Endothelial cell of umbilical vein (primary cell): ENCODE measurements at regions not wholly inside any gene's neighbourhood (a gene's known extent, or its start where the extent isn't known, plus 50 kb on each side); places are given as distances from the start of the nearest gene placed in this dataset.

Source experiments
- BruUV-seq: library from RNA; stranded (reverse); fragments of 400-500 nt; replicated peaks from 2 replicates; lab custom pipeline; 2021; lab: Mats Ljungman, UMichigan
- CTCF ChIA-PET: fragments of 300-600, 350-600 bp; sonication (Branson Sonifier 250); formaldehyde crosslinking; loops from one replicate; lab custom pipeline; 2021; ENCODE audit warnings: antibody characterized with exemption, inconsistent platforms; lab: Charles Lee
- POLR2A ChIA-PET: fragments of 300-600, 350-600 bp; sonication (Branson Sonifier 250); formaldehyde crosslinking; loops from one replicate; lab custom pipeline; 2021; ENCODE audit warnings: antibody characterized with exemption, inconsistent platforms; lab: Charles Lee
- DNase-seq: peaks from one replicate; pipeline ENCODE4 v3.0.0-alpha.2; 2011; ENCODE audit warnings: low read depth, low spot score
- FAIRE-seq: peaks from 2 replicates; lab custom pipeline; 2011; peaks lifted over from hg19 to GRCh38; lab: Jason Lieb, UNC
- H2AFZ ChIP-seq: 2 replicates; pipeline ENCODE4 v1.6.0; 2012; ENCODE audit warnings: low read depth, low read length, control low read depth, inconsistent platforms
- H3K27ac ChIP-seq: 2 replicates; pipeline ENCODE4 v1.5.1; 2011; ENCODE audit warnings: low read depth, mild to moderate bottlenecking, control low read depth, low read length, moderate library complexity; ENCODE audit not compliant: insufficient read depth
- H3K27me3 ChIP-seq, 2 experiments: 2 replicates each; pipeline versions ENCODE4 v1.6.0 to v1.6.1; 2011; ENCODE audit warnings: low read length in 2 of 2, mixed read lengths in 1 of 2; ENCODE audit not compliant: control insufficient read depth in 2 of 2, insufficient read depth in 2 of 2
- H3K36me3 ChIP-seq, 2 experiments: 2 replicates in 1 of 2; 3 replicates in 1 of 2; pipeline ENCODE4 v1.5.1; 2011; ENCODE audit warnings: low read length in 2 of 2, mild to moderate bottlenecking in 1 of 2, moderate library complexity in 1 of 2; ENCODE audit not compliant: control insufficient read depth in 2 of 2, insufficient read depth in 2 of 2; ENCODE audit errors: extremely low read depth in 1 of 2
- H3K4me1 ChIP-seq: 3 replicates; pipeline ENCODE4 v1.5.1; 2011; ENCODE audit warnings: mild to moderate bottlenecking, low read length; ENCODE audit not compliant: control insufficient read depth, insufficient read depth; ENCODE audit errors: extremely low read depth
- H3K4me2 ChIP-seq: 2 replicates; pipeline ENCODE4 v1.6.1; 2011; ENCODE audit warnings: low read length, control low read depth, mixed read lengths; ENCODE audit not compliant: insufficient read depth
- H3K4me3 ChIP-seq, 3 experiments: fragments of 200-600 bp in 1 of 3; sonication (generic), shearing (Covaris generic) in 1 of 3; replicated peaks in 1 of 3; 2 replicates each; pipeline ENCODE4 v1.5.1; 2011 to 2016; ENCODE audit warnings: control low read depth in 3 of 3, low read length in 3 of 3, mild to moderate bottlenecking in 2 of 3, inconsistent platforms in 1 of 3, low read depth in 1 of 3, moderate library complexity in 1 of 3; ENCODE audit not compliant: insufficient read depth in 1 of 3
- H3K79me2 ChIP-seq: 2 replicates; pipeline ENCODE4 v1.6.0; 2012; ENCODE audit warnings: low read length, inconsistent platforms; ENCODE audit not compliant: control insufficient read depth, insufficient read depth
- H3K9ac ChIP-seq: replicated peaks from 2 replicates; pipeline ENCODE3; 2011; ENCODE audit warnings: low read length, control low read depth; ENCODE audit not compliant: insufficient read depth; ENCODE audit errors: extremely low read depth
- H3K9me1 ChIP-seq: replicated peaks from 3 replicates; pipeline ENCODE4 v1.6.0; 2011; ENCODE audit warnings: mild to moderate bottlenecking, low read length; ENCODE audit not compliant: control insufficient read depth, insufficient read depth; ENCODE audit errors: extremely low read depth
- H3K9me3 ChIP-seq: replicated peaks from 2 replicates; pipeline ENCODE4 v1.5.1; 2012; ENCODE audit warnings: low read length, inconsistent platforms; ENCODE audit not compliant: control insufficient read depth, insufficient read depth
- H4K20me1 ChIP-seq: replicated peaks from 2 replicates; pipeline ENCODE3; 2011; ENCODE audit warnings: mild to moderate bottlenecking, low read length; ENCODE audit not compliant: control insufficient read depth, insufficient read depth; ENCODE audit errors: extremely low read depth
- CTCF ChIP-seq, 2 donors: IDR thresholded peaks; 1 replicate in 1 of 2; 2 replicates in 1 of 2; pipeline ENCODE4 v1.5.1; 2011; ENCODE audit warnings: low read length in 2 of 2, mild to moderate bottlenecking in 2 of 2, moderate library complexity in 2 of 2, control low read depth in 1 of 2, inconsistent platforms in 1 of 2, low read depth in 1 of 2; ENCODE audit not compliant: insufficient read depth in 1 of 2; ENCODE audit errors: extremely low read depth in 1 of 2
- EZH2 ChIP-seq: IDR thresholded peaks from 2 replicates; pipeline ENCODE4 v1.6.1; 2012; ENCODE audit warnings: borderline replicate concordance, low read depth, mild to moderate bottlenecking, moderate library complexity, low read length, inconsistent platforms; ENCODE audit not compliant: severe bottlenecking
- FOS ChIP-seq: IDR thresholded peaks from 2 replicates; pipeline ENCODE4 v1.6.1; 2011; ENCODE audit warnings: mild to moderate bottlenecking, low read length, moderate library complexity, borderline replicate concordance; ENCODE audit not compliant: insufficient read depth
- GATA2 ChIP-seq: IDR thresholded peaks from 2 replicates; pipeline ENCODE4 v1.7.0; 2011; ENCODE audit warnings: low read depth, mild to moderate bottlenecking, moderate library complexity, mixed read lengths, low read length; ENCODE audit not compliant: insufficient read length, insufficient read depth
- JUN ChIP-seq: IDR thresholded peaks from 2 replicates; pipeline ENCODE4 v1.6.1; 2011; ENCODE audit warnings: borderline replicate concordance, low read depth; ENCODE audit not compliant: insufficient read length, insufficient read depth
- MAX ChIP-seq: IDR thresholded peaks from 2 replicates; pipeline ENCODE4 v1.6.1; 2011; ENCODE audit not compliant: insufficient read depth, insufficient read length
- MYC ChIP-seq: IDR thresholded peaks from one replicate; pipeline ENCODE4 v1.6.1; 2011; ENCODE audit warnings: mild to moderate bottlenecking, low read depth, low read length
- POLR2A ChIP-seq: IDR thresholded peaks from 2 replicates; pipeline ENCODE4 v1.6.1; 2012; ENCODE audit warnings: low read depth, mild to moderate bottlenecking, control low read depth, low read length
- POLR2AphosphoS5 ChIP-seq: IDR thresholded peaks from 2 replicates; pipeline ENCODE4 v1.6.1; 2012; ENCODE audit warnings: low read depth, mild to moderate bottlenecking, control low read depth, low read length, moderate library complexity; ENCODE audit not compliant: insufficient read depth
- dilution Hi-C: fragments of 300-500 bp; cut with MboI; formaldehyde crosslinking; loops from one replicate; pipeline ENCODE4 v1.15.0; 2019; ENCODE audit warnings: low sequenced_read_pairs; ENCODE audit not compliant: extremely low pct_ligation_motif_present
- intact Hi-C: fragments of 100-400 bp; cut with micrococcal nuclease; formaldehyde crosslinking; loops from one replicate; pipeline ENCODE4 v1.10.0; 2022

- Histone ChIP-seq H3K79me2 (no peaks in the 10 kb centered on the region), H3K9me3 (no peaks in the 10 kb centered on the region), H3K36me3 (no peaks in the 10 kb centered on the region), H3K9ac (no peak overlapping the region), H4K20me1 (no peaks in the 10 kb centered on the region), H3K27me3 (no peaks in the 10 kb centered on the region), H3K4me2 (no peak overlapping the region), H3K27ac (no peak overlapping the region), H3K9me1 (no peaks in the 10 kb centered on the region), H3K4me1 (no peaks in the 10 kb centered on the region), H2AFZ (no peak overlapping the region), H3K4me3 (no peak overlapping the region)
- DNase-seq (no peak), FAIRE-seq (no peak)
- TF ChIP-seq CTCF (IDR thresholded peaks at IDR 0.05; ENCODE audit: extremely low read depth in 1 of 2, insufficient read depth in 1 of 2, low read depth in 1 of 2, low read length in 2 of 2), result no peak
- TF ChIP-seq FOS, result no peak
- TF ChIP-seq MAX, result no peak
- no peak for TF ChIP-seq JUN
- TF ChIP-seq EZH2, result no peak
- no peak for TF ChIP-seq GATA2
- TF ChIP-seq MYC, result no peak
- TF ChIP-seq POLR2AphosphoS5, result no peak
- TF ChIP-seq POLR2A, result no peak
- intact Hi-C loops (no loop called here), dilution Hi-C loops (no loop called here)
- ChIA-PET POLR2A (no interaction called here), CTCF (no interaction called here)
- BruUV-seq, result no TSS peak
Observed at GRCh38 chr7:85447004-85447403, 260.1 kb upstream of the SEMA3D start.
